HG03139 (cell line): ENCODE measurements at regions not wholly inside any gene's neighbourhood (a gene's known extent, or its start where the extent isn't known, plus 50 kb on each side); places are given as distances from the start of the nearest gene placed in this dataset.
A peak's percentile ranks its signal among the peaks of the same experiment; 100 is the strongest.
"Not testable (repeated sequence)": the region's sequence is repeated elsewhere in the genome, so short reads cannot be mapped to it uniquely, and the experiment has no call there.

Source experiments
- ATAC-seq: cut with Tn5 transposase; IDR thresholded peaks from one replicate; pipeline ENCODE4 v1.9.1; 2021; ENCODE audit not compliant: unreplicated experiment

- ATAC-seq = no peak
Measured at GRCh38 chr12:92987362-92987761, 58.3 kb upstream of the EEA1 start.

GRCh38 chr12:92987846-92988621 lies 58.9 kb upstream of the EEA1 start:
- peak; percentile 92 for ATAC-seq

- no peak for ATAC-seq
Measured at GRCh38 chr12:92988622-92989130, 59.6 kb upstream of the EEA1 start.

GRCh38 chr12:92989715-92990484 lies 60.8 kb upstream of the EEA1 start:
- ATAC-seq = no peak

GRCh38 chr12:92991134-92991533 lies 62.0 kb upstream of the EEA1 start:
- ATAC-seq = no peak

- no peak for ATAC-seq
Measured at GRCh38 chr12:92992041-92992440, 62.9 kb upstream of the EEA1 start.

- ATAC-seq = no peak
Measured at GRCh38 chr12:92993259-92993658, 64.2 kb upstream of the EEA1 start.

GRCh38 chr12:92995258-92995903 lies 66.3 kb upstream of the EEA1 start:
- ATAC-seq = peak; percentile 57

- ATAC-seq = no peak
Measured at GRCh38 chr12:93000026-93000425, 70.9 kb upstream of the EEA1 start.

GRCh38 chr12:93001407-93001806 lies 72.3 kb upstream of the EEA1 start:
- ATAC-seq = no peak

- ATAC-seq = no peak
Measured at GRCh38 chr12:93002293-93003054, 73.4 kb upstream of the EEA1 start.

GRCh38 chr12:93003531-93004239 lies 74.6 kb upstream of the EEA1 start:
- no peak for ATAC-seq

- ATAC-seq = no peak
Measured at GRCh38 chr12:93005928-93006392, 76.9 kb upstream of the EEA1 start.

- ATAC-seq = no peak
Measured at GRCh38 chr12:93006471-93007208, 77.5 kb upstream of the EEA1 start.

- no peak for ATAC-seq
Measured at GRCh38 chr12:93007544-93007943, 78.4 kb upstream of the EEA1 start.

GRCh38 chr12:93008044-93008778 lies 79.1 kb upstream of the EEA1 start:
- ATAC-seq = peak; percentile 66

- not testable (repeated sequence) for ATAC-seq
Measured at GRCh38 chr12:93008880-93009279, 79.8 kb upstream of the EEA1 start.

- no peak for ATAC-seq
Measured at GRCh38 chr12:93009533-93009932, 80.4 kb upstream of the EEA1 start.

- no peak for ATAC-seq
Measured at GRCh38 chr12:93010461-93010860, 81.4 kb upstream of the EEA1 start.
